Activated naive CD8-positive, alpha-beta T cell treated with anti-CD3 and anti-CD28 coated beads, Interleukin-2, amount 50 U/mL, for 24 hours (primary cell): ENCODE measurements at regions not wholly inside any gene's neighbourhood (a gene's known extent, or its start where the extent isn't known, plus 50 kb on each side); places are given as distances from the start of the nearest gene placed in this dataset.

ENCODE experiments used
- ATAC-seq: fragments of 150-1000 bp; cut with Tn5 transposase; one replicate; pipeline ENCODE4 v1.10.0; 2021
- DNase-seq: peaks from one replicate; pipeline ENCODE4 v3.0.0; 2021
- H3K27ac Mint-ChIP-seq: one replicate; pipeline ENCODE4 v1.8.0; 2021; ENCODE audit warnings: mild to moderate bottlenecking, mixed read lengths
- H3K27me3 Mint-ChIP-seq: one replicate; pipeline ENCODE4 v1.8.0; 2021; ENCODE audit warnings: mixed read lengths
- H3K36me3 Mint-ChIP-seq: one replicate; pipeline ENCODE4 v1.8.0; 2021; ENCODE audit warnings: low read depth, mixed read lengths
- H3K4me1 Mint-ChIP-seq: one replicate; pipeline ENCODE4 v1.8.0; 2021; ENCODE audit warnings: mixed read lengths
- H3K4me3 Mint-ChIP-seq: one replicate; pipeline ENCODE4 v1.8.0; 2021; ENCODE audit warnings: mild to moderate bottlenecking, moderate library complexity, mixed read lengths
- H3K9me3 Mint-ChIP-seq: one replicate; pipeline ENCODE4 v1.8.0; 2021; ENCODE audit warnings: mixed read lengths

GRCh38 chr21:34022627-34023335 is 50.6 kb upstream of the MRPS6 start:
- Mint-ChIP-seq H3K4me1 (peaks cover 8% of the 10 kb centered on the region), H3K4me3 (no peak overlapping the region), H3K27me3 (no peaks in the 10 kb centered on the region), H3K27ac (no peak overlapping the region), H3K36me3 (no peaks in the 10 kb centered on the region), H3K9me3 (peaks cover 7% of the 10 kb centered on the region)
- ATAC-seq = peak; percentile 85
- DNase-seq = peak; percentile 43

- no peaks in the 10 kb centered on the region for H3K36me3 Mint-ChIP-seq
- H3K27ac Mint-ChIP-seq = no peak overlapping the region
- no peak for ATAC-seq
- no peaks in the 10 kb centered on the region for H3K27me3 Mint-ChIP-seq
- H3K4me1 Mint-ChIP-seq = peaks cover 15% of the 10 kb centered on the region
- no peak for DNase-seq
- peaks cover 4% of the 10 kb centered on the region for H3K9me3 Mint-ChIP-seq
- no peak overlapping the region for H3K4me3 Mint-ChIP-seq
Observed at GRCh38 chr21:34021726-34022125, 51.7 kb upstream of the MRPS6 start.

DNA sequence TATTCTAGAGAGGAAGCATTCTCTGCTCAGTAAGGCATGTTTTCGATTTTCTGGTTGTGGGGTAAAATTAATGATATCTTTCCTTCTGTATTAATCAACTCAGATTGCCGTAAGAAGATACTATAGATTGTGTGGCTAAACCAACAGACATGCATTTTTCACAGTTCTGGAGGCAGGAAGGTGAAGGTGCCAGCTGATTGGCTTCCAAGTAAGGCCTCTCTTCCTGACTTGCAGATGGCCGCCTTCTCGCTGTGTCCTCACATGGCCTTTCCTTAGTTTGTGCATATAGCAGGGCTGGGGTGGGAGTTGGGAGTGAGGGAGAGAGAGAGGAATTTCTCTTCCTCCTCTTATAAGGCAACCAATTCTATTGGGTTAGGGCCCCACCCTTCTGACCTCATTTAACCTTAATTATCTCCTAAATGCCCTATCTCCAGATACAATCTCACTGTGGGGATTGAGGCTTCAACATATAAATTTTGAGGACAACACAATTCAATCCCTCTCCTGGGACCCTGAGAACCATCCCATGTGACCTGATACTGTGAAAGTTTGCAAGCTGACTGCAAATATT is 52.3 kb upstream of the MRPS6 start:
- Mint-ChIP-seq H3K27me3 (no peaks in the 10 kb centered on the region), H3K4me1 (peaks cover 16% of the 10 kb centered on the region)

GRCh38 chr21:34020005-34020847 is 53.2 kb upstream of the MRPS6 start:
- DNase-seq (no peak), ATAC-seq (peak; percentile 11)
- H3K4me3 Mint-ChIP-seq = peak overlapping the region; percentile 13
- no peaks in the 10 kb centered on the region for H3K36me3 Mint-ChIP-seq
- H3K9me3 Mint-ChIP-seq = peaks cover 4% of the 10 kb centered on the region
- no peak overlapping the region for H3K27ac Mint-ChIP-seq
- no peaks in the 10 kb centered on the region for H3K27me3 Mint-ChIP-seq
- H3K4me1 Mint-ChIP-seq = peaks cover 16% of the 10 kb centered on the region

More for the DNA sequence above, 52.3 kb upstream of the MRPS6 start:
- ATAC-seq (no peak), DNase-seq (no peak)
- Mint-ChIP-seq H3K9me3 (peaks cover 4% of the 10 kb centered on the region), H3K4me3 (no peak overlapping the region), H3K27ac (no peak overlapping the region), H3K36me3 (no peaks in the 10 kb centered on the region)

DNA sequence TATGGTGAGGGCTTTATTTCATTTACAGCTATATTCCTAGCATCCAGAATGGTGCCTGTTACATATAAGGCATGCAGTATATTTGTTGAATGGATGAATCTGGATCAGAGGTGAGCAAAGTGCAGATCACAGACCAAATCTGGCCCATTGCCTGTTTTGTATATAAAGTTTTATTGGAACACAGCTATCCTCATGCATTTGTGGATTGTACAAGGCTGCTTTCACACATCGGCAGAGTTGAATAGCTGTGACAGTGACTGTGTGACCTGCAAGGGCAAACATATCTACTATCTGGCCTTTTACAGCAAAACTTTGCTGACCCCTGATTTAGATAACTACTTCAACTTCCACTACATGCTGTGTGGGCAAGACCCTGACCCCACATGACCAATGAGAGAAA is 54.0 kb upstream of the MRPS6 start:
- Mint-ChIP-seq H3K4me1 (peaks cover 16% of the 10 kb centered on the region), H3K4me3 (no peak overlapping the region), H3K36me3 (peaks cover 5% of the 10 kb centered on the region), H3K27me3 (no peaks in the 10 kb centered on the region), H3K9me3 (peaks cover 10% of the 10 kb centered on the region), H3K27ac (no peak overlapping the region)
- no peak for ATAC-seq
- DNase-seq = no peak

DNA sequence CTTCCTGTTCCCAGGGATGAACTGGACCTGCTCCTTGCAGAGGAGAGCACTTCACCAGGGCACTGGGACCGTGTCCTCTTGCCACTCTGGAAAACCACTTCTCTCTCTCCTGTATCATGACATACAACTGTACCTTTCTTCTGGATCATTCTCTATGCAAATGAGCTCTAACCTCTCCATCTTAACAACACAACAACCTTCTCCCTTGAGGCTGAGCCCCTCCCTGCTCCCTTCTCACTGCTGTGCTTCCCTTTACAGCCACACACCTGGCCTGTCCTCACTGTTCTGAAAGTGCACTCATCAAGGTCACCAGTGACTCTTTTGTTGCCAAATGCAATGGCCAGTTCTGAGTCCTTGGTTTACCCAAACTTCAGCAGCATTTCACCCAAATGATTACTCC is 54.5 kb upstream of the MRPS6 start:
- ATAC-seq (no peak), DNase-seq (no peak)
- Mint-ChIP-seq H3K4me3 (no peak overlapping the region), H3K36me3 (peaks cover 5% of the 10 kb centered on the region), H3K27ac (no peak overlapping the region), H3K27me3 (no peaks in the 10 kb centered on the region), H3K4me1 (peaks cover 16% of the 10 kb centered on the region), H3K9me3 (peaks cover 15% of the 10 kb centered on the region)

- H3K27ac Mint-ChIP-seq = no peak overlapping the region
- peaks cover 20% of the 10 kb centered on the region for H3K9me3 Mint-ChIP-seq
- peaks cover 16% of the 10 kb centered on the region for H3K4me1 Mint-ChIP-seq
- ATAC-seq (no peak), DNase-seq (no peak)
- no peak overlapping the region for H3K4me3 Mint-ChIP-seq
- peaks cover 5% of the 10 kb centered on the region for H3K36me3 Mint-ChIP-seq
- H3K27me3 Mint-ChIP-seq = no peaks in the 10 kb centered on the region
Observed at GRCh38 chr21:34018185-34018584, 55.2 kb upstream of the MRPS6 start.

DNA sequence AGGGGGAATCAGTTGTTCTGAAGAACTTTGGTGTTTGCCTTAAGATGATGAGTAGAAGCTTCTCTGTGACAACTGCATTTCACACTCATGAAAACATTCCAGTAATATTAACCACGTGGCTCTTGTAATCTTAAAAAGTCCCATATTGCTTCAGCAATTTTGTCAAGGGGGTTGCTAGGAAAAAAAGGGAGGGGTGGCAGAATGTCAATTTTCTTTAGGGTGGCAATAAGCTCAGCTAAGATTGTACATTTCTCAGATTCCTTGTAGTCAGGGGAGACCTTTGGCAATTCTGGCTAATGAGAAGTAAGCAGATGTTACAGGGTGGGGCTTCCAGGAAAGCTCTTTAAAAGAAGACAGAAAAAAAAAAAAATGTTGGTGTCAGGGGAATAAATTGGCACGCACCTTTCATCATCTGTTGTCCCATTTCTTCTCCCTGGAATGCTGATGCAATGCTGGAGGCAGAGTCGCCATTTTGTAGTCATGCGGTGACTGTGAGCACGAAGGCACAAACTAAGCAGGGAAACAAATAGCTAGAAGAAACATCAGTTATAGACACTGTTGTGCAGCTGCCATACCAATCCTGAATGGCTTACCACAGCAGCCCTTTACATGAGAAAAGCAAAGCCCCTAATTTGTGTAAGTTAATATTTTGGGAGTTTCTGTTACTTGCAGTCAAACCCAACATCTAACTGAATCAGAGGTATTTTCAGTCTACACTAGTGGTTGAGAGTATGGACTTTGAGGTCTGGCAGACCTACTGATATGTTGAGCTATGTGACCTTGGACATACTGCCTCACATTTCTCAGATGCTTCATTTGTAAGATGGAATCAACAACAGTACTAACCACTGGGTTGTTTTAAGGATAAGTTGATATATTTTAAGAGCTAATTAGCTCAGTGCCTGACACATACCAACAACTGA is 56.1 kb upstream of the MRPS6 start:
- Mint-ChIP-seq H3K4me1 (peaks cover 16% of the 10 kb centered on the region), H3K27ac (no peak overlapping the region), H3K27me3 (no peaks in the 10 kb centered on the region), H3K4me3 (no peak overlapping the region), H3K36me3 (peaks cover 5% of the 10 kb centered on the region), H3K9me3 (peaks cover 25% of the 10 kb centered on the region)
- no peak for DNase-seq
- ATAC-seq = no peak

DNA sequence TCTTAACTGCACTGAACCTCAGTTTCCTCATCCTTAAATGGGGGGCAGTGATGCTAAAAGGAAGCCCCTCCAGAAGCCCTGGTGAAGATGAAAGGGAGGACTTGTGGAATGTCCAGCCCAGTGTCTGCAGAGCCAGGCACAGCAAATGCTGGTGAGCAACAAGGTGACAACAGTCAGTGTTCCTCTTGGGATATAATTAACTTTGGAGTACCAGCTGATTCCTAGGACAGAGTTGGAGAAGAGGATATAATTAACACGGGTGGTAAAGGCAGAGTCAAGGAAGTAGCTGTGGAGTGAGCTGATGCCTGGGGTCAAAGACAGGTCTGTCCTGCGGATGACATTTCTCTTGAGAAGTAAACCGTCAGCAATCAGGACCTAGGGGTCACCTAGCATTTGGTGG is 60.7 kb upstream of the MRPS6 start:
- peaks cover 15% of the 10 kb centered on the region for H3K36me3 Mint-ChIP-seq
- DNase-seq (no peak), ATAC-seq (no peak)
- H3K27ac Mint-ChIP-seq = no peak overlapping the region
- no peaks in the 10 kb centered on the region for H3K27me3 Mint-ChIP-seq
- H3K4me1 Mint-ChIP-seq = peaks cover 18% of the 10 kb centered on the region
- peaks cover 33% of the 10 kb centered on the region for H3K9me3 Mint-ChIP-seq
- no peak overlapping the region for H3K4me3 Mint-ChIP-seq

DNA sequence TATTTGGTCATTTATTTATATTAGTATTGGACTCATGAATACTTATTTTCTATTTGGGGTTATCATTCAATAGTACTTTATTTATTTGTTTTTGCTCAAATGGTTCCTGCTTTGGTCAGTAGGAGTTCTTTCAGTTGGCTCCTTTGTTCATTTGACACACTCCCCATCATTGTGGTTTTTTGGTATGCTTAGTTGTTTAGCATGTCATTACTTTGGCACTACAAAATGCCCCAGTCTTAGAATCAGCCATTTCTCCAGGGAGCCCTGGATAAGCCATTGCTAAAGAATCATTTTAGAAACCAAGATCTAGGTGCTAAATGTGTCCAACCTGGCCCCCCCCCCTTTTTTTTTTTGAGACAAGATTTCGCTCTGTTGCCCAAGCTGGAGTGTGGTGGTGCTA is 61.7 kb upstream of the MRPS6 start:
- H3K36me3 Mint-ChIP-seq = peaks cover 15% of the 10 kb centered on the region
- H3K9me3 Mint-ChIP-seq = peaks cover 36% of the 10 kb centered on the region
- H3K27ac Mint-ChIP-seq = no peak overlapping the region
- H3K27me3 Mint-ChIP-seq = no peaks in the 10 kb centered on the region
- DNase-seq (no peak), ATAC-seq (no peak)
- H3K4me3 Mint-ChIP-seq = no peak overlapping the region
- peaks cover 13% of the 10 kb centered on the region for H3K4me1 Mint-ChIP-seq

- DNase-seq = no peak
- peaks cover 10% of the 10 kb centered on the region for H3K36me3 Mint-ChIP-seq
- H3K27ac Mint-ChIP-seq = no peak overlapping the region
- no peaks in the 10 kb centered on the region for H3K27me3 Mint-ChIP-seq
- H3K4me3 Mint-ChIP-seq = no peak overlapping the region
- H3K4me1 Mint-ChIP-seq = peaks cover 13% of the 10 kb centered on the region
- no peak for ATAC-seq
- H3K9me3 Mint-ChIP-seq = peaks cover 27% of the 10 kb centered on the region
Observed at GRCh38 chr21:34009193-34009592, 64.2 kb upstream of the MRPS6 start.

DNA sequence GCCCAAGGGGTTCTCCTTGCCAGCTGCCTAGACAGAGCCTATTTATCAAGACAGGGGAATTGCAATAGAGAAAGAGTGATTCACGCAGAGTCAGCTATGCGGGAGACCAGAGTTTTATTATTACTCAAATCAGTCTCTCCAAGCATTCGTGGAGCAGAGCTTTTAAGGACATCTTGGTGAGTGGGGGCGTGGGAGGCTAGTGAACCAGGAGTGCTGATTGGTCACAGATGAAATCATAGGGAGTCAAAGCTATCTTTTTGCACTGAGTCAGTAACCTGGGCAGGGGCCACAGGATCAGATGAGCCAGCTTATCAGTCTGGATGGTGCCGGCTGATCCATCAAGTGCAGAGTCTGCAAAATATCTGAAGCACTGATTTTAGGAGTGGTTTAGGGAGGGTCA is 64.8 kb upstream of the MRPS6 start:
- ATAC-seq (peak; percentile 94), DNase-seq (peak; percentile 38)
- peaks cover 22% of the 10 kb centered on the region for H3K9me3 Mint-ChIP-seq
- no peak overlapping the region for H3K27ac Mint-ChIP-seq
- H3K4me1 Mint-ChIP-seq = peaks cover 13% of the 10 kb centered on the region
- no peak overlapping the region for H3K4me3 Mint-ChIP-seq
- H3K27me3 Mint-ChIP-seq = no peaks in the 10 kb centered on the region
- H3K36me3 Mint-ChIP-seq = peaks cover 10% of the 10 kb centered on the region

DNA sequence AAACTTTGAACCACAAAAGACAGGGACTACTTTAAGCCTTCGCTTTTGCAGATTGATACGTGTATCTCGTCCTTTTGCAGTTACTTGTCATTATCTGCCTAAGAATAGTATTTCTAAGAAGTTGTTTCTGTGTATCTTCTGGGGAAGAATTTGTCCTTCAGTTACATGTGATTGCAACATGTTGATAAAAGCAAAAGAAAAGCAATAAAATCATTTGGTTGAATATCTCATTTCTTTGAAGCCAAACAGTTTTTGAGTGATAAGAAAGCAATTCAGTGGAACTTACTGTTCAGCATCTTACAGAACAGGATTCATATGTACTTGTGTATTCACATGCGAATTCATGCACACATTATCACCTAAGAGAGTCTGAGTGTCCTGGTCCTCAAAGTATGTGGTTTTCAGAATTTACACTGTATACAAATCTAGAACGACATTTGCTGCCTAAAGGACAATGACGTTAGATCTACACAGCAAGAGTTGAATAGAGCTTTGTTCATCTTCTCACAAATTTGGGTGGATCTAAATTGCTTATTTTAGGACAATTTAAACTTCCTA is 66.7 kb upstream of the MRPS6 start:
- ATAC-seq (no peak), DNase-seq (no peak)
- Mint-ChIP-seq H3K27me3 (no peaks in the 10 kb centered on the region), H3K27ac (no peak overlapping the region), H3K4me3 (no peak overlapping the region), H3K36me3 (peaks cover 5% of the 10 kb centered on the region), H3K4me1 (peaks cover 13% of the 10 kb centered on the region), H3K9me3 (peaks cover 12% of the 10 kb centered on the region)

DNA sequence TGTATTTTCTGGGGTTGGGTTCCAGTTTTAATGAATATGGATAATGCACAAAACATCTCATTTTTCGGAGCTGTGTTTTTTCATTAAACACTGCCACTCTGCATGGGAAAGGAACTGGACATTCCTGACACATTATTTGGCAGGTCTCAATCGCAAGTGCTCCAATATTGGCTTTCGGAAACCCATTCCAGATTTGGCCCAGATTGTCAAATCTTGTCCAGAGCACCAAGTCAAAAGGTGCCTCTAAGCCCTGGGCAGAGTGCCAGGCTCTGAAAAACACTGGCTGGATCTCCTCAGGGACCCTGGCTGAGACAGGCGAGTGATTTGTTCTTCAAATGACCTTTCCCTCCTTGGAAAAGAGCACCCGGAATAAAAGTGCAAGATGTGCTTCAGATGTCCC is 68.4 kb upstream of the MRPS6 start:
- ATAC-seq (no peak), DNase-seq (no peak)
- Mint-ChIP-seq H3K27me3 (no peaks in the 10 kb centered on the region), H3K9me3 (peaks cover 7% of the 10 kb centered on the region), H3K4me3 (no peak overlapping the region), H3K4me1 (peaks cover 15% of the 10 kb centered on the region), H3K36me3 (no peaks in the 10 kb centered on the region), H3K27ac (no peak overlapping the region)
